Fibroblast of lung (primary cell): ENCODE measurements at regions not wholly inside any gene's neighbourhood (a gene's known extent, or its start where the extent isn't known, plus 50 kb on each side); places are given as distances from the start of the nearest gene placed in this dataset.

ENCODE experiments used
- EZH2 ChIP-seq: IDR thresholded peaks from 2 replicates; pipeline ENCODE4 v1.5.1; 2012; ENCODE audit warnings: low read length, control low read depth, mild to moderate bottlenecking; ENCODE audit errors: missing control alignments
- TF ChIP-seq, protein P1 (sequence below), 2 donors: IDR thresholded peaks in 1 of 2; conservative IDR thresholded peaks in 1 of 2; 1 replicate in 1 of 2; 2 replicates in 1 of 2; pipeline ENCODE4 v1.5.1; 2011 to 2012; ENCODE audit warnings: low read length in 2 of 2, control low read depth in 1 of 2, inconsistent platforms in 1 of 2, low read depth in 1 of 2, mild to moderate bottlenecking in 1 of 2

DNA sequence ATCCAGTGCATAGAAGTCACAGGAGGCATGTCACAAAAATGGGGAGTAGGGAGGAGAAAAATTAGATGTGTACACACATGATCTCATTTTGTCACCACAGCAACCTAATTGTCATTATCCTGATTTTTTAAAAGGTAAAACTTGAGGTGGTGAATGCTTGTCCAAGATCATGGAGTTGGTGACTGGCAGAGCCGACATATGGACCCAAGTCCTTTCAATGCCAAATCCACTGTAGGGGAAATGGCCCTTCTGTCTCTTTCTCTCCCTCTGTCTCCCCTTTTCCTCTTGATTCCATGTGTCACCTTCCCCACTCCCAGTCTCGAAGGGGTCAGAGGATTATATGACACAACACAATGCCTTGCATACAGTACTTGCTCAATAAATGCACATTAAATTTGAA, 65.7 kb upstream of the JUN start:
- TF ChIP-seq, protein P1, sequence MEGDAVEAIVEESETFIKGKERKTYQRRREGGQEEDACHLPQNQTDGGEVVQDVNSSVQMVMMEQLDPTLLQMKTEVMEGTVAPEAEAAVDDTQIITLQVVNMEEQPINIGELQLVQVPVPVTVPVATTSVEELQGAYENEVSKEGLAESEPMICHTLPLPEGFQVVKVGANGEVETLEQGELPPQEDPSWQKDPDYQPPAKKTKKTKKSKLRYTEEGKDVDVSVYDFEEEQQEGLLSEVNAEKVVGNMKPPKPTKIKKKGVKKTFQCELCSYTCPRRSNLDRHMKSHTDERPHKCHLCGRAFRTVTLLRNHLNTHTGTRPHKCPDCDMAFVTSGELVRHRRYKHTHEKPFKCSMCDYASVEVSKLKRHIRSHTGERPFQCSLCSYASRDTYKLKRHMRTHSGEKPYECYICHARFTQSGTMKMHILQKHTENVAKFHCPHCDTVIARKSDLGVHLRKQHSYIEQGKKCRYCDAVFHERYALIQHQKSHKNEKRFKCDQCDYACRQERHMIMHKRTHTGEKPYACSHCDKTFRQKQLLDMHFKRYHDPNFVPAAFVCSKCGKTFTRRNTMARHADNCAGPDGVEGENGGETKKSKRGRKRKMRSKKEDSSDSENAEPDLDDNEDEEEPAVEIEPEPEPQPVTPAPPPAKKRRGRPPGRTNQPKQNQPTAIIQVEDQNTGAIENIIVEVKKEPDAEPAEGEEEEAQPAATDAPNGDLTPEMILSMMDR (conservative IDR thresholded peaks at IDR 0.05 in 1 of 2, IDR thresholded peaks at IDR 0.05 in 1 of 2; ENCODE audit: low read depth in 1 of 2, low read length in 2 of 2): no peak
- no peak for TF ChIP-seq EZH2
